Esophagus (tissue), 2 donors: ENCODE measurements at regions not wholly inside any gene's neighbourhood (a gene's known extent, or its start where the extent isn't known, plus 50 kb on each side); places are given as distances from the start of the nearest gene placed in this dataset.
A peak's percentile ranks its signal among the peaks of the same experiment; 100 is the strongest.

Source experiments
- H3K27ac ChIP-seq, 2 donors: one replicate each; pipeline ENCODE4 v1.5.1; 2013; ENCODE audit warnings: low read depth in 2 of 2, mild to moderate bottlenecking in 2 of 2, inconsistent platforms in 1 of 2, low read length in 1 of 2, moderate library complexity in 1 of 2
- H3K27me3 ChIP-seq, 2 donors: one replicate each; pipeline ENCODE4 v1.6.1; 2013; ENCODE audit warnings: low read length in 2 of 2, control low read depth in 1 of 2, mild to moderate bottlenecking in 1 of 2; ENCODE audit not compliant: insufficient read depth in 2 of 2, control insufficient read depth in 1 of 2
- H3K36me3 ChIP-seq, 2 donors: one replicate each; pipeline ENCODE4 v1.6.1; 2013; ENCODE audit warnings: low read length in 1 of 2; ENCODE audit not compliant: control insufficient read depth in 2 of 2, insufficient read depth in 2 of 2
- H3K4me1 ChIP-seq, 2 donors: one replicate each; pipeline ENCODE4 v1.6.1; 2013; ENCODE audit warnings: low read length in 1 of 2; ENCODE audit not compliant: control insufficient read depth in 2 of 2, insufficient read depth in 2 of 2
- H3K4me3 ChIP-seq, 2 donors: one replicate each; pipeline ENCODE4 v1.5.1; 2013; ENCODE audit warnings: low read length in 2 of 2, mild to moderate bottlenecking in 2 of 2, low read depth in 1 of 2, moderate library complexity in 1 of 2
- H3K9me3 ChIP-seq, 2 donors: one replicate each; pipeline ENCODE4 v1.6.1; 2013; ENCODE audit warnings: mild to moderate bottlenecking in 2 of 2, low read depth in 1 of 2, low read length in 1 of 2, moderate library complexity in 1 of 2; ENCODE audit not compliant: control insufficient read depth in 2 of 2, insufficient read depth in 1 of 2
- WGBS, 2 donors: extraction: QIAGEN DNeasy Blood & Tissue Kit; methylation state at CpG; one replicate each; pipeline ENCODE4 v1.1.7; 2013; 5-methylcytosine and 5-hydroxymethylcytosine counted together
- donor health status: healthy with polysubstance abuse.
- donor health status: Bipolar disorder and iron deficiency.

DNA sequence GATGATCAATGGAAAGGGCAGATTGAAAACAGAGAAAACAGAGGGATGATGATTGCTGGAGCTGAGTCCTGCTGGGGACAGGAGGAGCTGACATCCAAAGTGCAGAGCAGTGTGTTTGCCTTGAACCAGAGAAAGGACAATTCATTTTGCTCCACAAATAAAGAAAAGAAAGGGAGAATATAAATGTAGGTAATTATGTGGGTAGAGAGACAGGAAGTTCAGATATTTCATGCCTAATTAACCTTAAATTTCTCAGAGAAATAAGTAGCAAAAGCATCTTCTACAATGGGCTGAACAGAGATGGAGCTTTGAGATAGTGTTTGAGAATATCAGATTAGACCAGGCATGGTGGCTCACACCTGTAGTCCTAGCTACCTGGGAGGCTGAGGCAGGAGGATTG lies 93.2 kb downstream of the TNFSF18 start:
- no peak overlapping the region for H3K27ac ChIP-seq
- H3K4me3 ChIP-seq = no peak overlapping the region
- no peaks in the 10 kb centered on the region for H3K27me3 ChIP-seq
- no peaks in the 10 kb centered on the region for H3K36me3 ChIP-seq
- H3K9me3 ChIP-seq = no peaks in the 10 kb centered on the region
- H3K4me1 ChIP-seq = no peaks in the 10 kb centered on the region

DNA sequence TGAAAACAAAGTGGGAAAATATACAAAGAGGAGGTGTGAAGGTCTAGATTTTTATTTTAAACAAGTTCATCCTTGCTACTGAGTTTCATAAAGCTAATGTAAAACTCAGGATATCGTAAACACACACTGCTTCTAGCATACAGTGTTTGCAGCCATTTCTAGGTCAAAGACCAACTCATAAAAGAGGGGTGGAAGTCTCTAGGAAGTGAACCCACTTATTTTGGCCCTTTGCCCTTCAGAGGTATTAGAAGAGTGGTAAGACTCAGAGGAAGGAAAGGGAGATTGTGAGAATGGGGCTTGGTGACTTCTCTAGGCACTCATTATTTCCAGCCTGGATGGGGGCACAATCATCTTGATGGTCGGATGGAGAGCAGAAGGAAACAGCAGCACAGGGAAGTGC lies 91.2 kb downstream of the TNFSF18 start:
- Histone ChIP-seq H3K36me3 (no peaks in the 10 kb centered on the region), H3K27me3 (no peaks in the 10 kb centered on the region), H3K9me3 (no peaks in the 10 kb centered on the region), H3K4me1 (no peaks in the 10 kb centered on the region), H3K27ac (no peak overlapping the region), H3K4me3 (no peak overlapping the region)
- 79 to 87% methylated on average over 2 of the region's 2 CpGs for WGBS, 2 donors

DNA sequence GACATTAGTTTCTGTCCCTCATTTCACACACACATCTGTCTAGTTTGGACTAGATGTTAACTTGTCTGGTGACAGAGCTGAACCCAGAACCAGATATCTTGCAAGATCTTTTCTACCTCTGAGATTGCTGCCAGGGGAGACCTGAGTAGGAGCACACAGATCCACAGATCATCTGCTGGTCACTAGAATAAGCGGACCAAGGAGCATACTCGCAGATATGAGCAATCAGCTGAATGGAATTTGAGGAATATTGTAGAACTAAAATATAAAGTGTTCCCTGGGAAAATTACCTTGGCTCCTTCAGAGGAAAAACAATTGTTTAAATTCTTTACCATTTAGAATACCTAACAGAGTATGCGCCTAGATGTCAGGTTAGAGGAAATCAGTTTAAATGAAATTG lies 90.7 kb downstream of the TNFSF18 start:
- Histone ChIP-seq H3K4me1 (no peaks in the 10 kb centered on the region), H3K27me3 (no peaks in the 10 kb centered on the region), H3K4me3 (no peak overlapping the region), H3K9me3 (no peaks in the 10 kb centered on the region), H3K27ac (no peak overlapping the region), H3K36me3 (no peaks in the 10 kb centered on the region)
- whole genome bisulfite sequencing, 2 donors = 93 to 96% methylated on average over 3 of the region's 3 CpGs

DNA sequence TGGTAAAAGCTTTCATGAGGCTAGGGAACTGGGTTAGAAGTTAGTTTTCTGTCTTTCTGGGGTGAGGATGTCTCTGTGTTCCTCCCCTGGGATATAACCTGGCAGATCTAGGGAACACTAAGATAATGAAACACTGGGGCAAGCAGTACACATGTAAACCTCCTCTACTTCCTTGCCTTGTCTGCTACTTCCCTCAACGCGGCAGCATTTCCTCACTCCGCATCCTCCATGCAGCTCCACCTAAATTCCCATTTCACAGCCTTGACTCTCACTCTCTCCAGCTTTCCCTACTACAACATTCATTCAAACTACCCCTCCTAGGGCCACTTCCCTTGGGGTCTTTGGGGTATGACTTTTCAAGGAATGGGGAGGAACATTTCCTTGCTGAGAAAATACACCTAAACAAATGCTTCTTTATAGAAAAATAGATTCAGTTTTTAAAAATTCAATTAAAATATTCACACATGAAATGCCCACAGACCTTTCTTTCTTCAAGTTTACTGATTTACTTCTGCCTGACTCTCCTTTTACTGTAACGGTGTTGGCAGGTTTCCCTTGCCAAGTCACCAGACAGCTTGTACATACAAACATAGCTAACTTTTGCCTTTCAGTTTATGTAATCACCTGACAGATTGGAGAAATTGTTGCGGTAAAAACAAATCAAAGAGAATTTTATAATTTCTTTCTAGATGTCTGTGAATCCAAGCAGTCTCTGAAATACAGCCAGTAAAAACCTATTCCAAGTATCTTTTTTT lies 90.1 kb downstream of the TNFSF18 start:
- Histone ChIP-seq H3K4me3 (no peak overlapping the region), H3K4me1 (no peaks in the 10 kb centered on the region), H3K36me3 (no peaks in the 10 kb centered on the region), H3K9me3 (no peaks in the 10 kb centered on the region), H3K27me3 (no peaks in the 10 kb centered on the region), H3K27ac (no peak overlapping the region)
- 49 to 56% methylated on average over 5 of the region's 5 CpGs for WGBS, 2 donors

- no peak overlapping the region for H3K4me3 ChIP-seq
- no peaks in the 10 kb centered on the region for H3K36me3 ChIP-seq
- no peaks in the 10 kb centered on the region for H3K4me1 ChIP-seq
- WGBS, 2 donors = 76 to 81% methylated on average over 1 of the region's 1 CpG
- H3K27ac ChIP-seq = no peak overlapping the region
- no peaks in the 10 kb centered on the region for H3K27me3 ChIP-seq
- H3K9me3 ChIP-seq = no peaks in the 10 kb centered on the region
Observed at GRCh38 chr1:172964864-172965263, 85.9 kb downstream of the TNFSF18 start.

DNA sequence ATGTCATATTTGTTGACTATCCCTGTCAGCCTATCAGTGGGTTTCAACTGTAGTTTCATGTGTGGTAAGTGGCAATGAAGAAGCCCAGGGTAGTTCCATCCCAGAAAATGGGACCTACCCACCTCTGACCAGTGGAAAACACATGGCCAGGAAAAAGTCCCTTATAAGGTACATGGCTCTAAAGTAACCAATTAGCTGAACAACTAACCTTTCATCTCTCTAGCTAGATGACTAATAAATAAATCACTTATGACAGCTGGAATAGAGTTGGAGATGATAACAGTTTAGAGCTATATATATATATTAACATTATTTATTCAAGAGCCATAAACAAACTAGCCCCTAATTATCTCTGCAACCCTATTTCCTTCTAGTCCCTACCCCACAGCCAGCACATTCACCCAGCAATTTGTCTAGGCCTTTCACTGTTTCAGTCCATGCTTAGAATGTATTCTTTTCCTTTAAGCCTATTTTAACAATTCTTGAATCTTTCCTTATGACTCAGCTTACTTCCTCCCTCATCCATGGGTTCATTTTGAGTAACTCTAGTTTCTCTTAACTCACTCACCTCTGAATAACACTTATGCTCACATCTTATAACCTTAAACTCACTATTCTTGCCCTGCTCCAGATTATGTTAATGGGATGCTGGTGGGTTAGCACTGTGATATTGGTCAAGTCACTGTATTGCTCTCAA lies 83.7 kb downstream of the TNFSF18 start:
- Histone ChIP-seq H3K27me3 (no peaks in the 10 kb centered on the region), H3K4me3 (no peak overlapping the region)

GRCh38 chr1:172967936-172968335 lies 82.8 kb downstream of the TNFSF18 start:
- H3K9me3 ChIP-seq = no peaks in the 10 kb centered on the region
- H3K27me3 ChIP-seq = no peaks in the 10 kb centered on the region
- no peaks in the 10 kb centered on the region for H3K36me3 ChIP-seq
- H3K4me1 ChIP-seq = no peaks in the 10 kb centered on the region
- no peak overlapping the region for H3K27ac ChIP-seq
- H3K4me3 ChIP-seq = no peak overlapping the region

More for the DNA sequence above, 83.7 kb downstream of the TNFSF18 start:
- Histone ChIP-seq H3K36me3 (no peaks in the 10 kb centered on the region), H3K4me1 (no peaks in the 10 kb centered on the region), H3K27ac (no peak overlapping the region), H3K9me3 (no peaks in the 10 kb centered on the region)

- H3K27ac ChIP-seq = no peak overlapping the region
- no peak overlapping the region for H3K4me3 ChIP-seq
- H3K27me3 ChIP-seq = no peaks in the 10 kb centered on the region
- H3K36me3 ChIP-seq = no peaks in the 10 kb centered on the region
- H3K4me1 ChIP-seq = no peaks in the 10 kb centered on the region
- no peaks in the 10 kb centered on the region for H3K9me3 ChIP-seq
Observed at GRCh38 chr1:172969611-172970010, 81.1 kb downstream of the TNFSF18 start.

DNA sequence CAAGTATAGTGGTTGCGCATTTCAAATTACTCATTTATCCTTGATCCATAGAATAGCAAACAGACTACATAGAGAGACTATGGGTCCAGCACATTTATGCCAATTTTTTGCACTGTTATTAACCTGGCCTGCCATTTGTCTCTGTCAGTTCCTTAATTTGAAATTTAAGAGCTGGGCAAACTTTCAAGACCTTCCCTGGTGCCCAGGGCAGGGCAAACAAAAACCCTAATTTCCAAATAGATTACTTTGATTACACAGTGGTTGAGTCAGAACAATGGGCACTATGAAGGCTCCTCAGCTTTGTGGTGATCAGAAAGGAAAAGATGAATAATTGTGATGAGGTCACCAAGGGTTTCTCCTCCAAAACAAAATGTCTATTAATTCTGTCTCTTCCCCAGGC lies 80.6 kb downstream of the TNFSF18 start:
- Histone ChIP-seq H3K27me3 (no peaks in the 10 kb centered on the region), H3K9me3 (no peaks in the 10 kb centered on the region), H3K4me3 (no peak overlapping the region), H3K4me1 (no peaks in the 10 kb centered on the region), H3K36me3 (no peaks in the 10 kb centered on the region), H3K27ac (peak overlapping the region in 1 of 2 donors; percentile 25)
- WGBS, 2 donors = 61 to 78% methylated on average over 1 of the region's 1 CpG

- Histone ChIP-seq H3K9me3 (no peaks in the 10 kb centered on the region), H3K27ac (peak overlapping the region; percentile 72 to 76), H3K4me3 (no peak overlapping the region), H3K4me1 (no peaks in the 10 kb centered on the region), H3K27me3 (no peaks in the 10 kb centered on the region), H3K36me3 (no peaks in the 10 kb centered on the region)
- 50 to 61% methylated on average over 4 of the region's 4 CpGs for WGBS, 2 donors
Observed at GRCh38 chr1:172971241-172971640, 79.5 kb downstream of the TNFSF18 start.
